Loucy (cell line): ENCODE measurements at regions not wholly inside any gene's neighbourhood (a gene's known extent, or its start where the extent isn't known, plus 50 kb on each side); places are given as distances from the start of the nearest gene placed in this dataset.

ENCODE experiments used
- H2AFZ ChIP-seq: fragments of 200-600 bp; sonication (generic); 2 replicates; pipeline ENCODE4 v1.6.0; 2016; ENCODE audit warnings: antibody characterized with exemption, mild to moderate bottlenecking, low read length, moderate library complexity
- H3F3A ChIP-seq: fragments of 200-600 bp; 2 replicates; pipeline ENCODE4 v1.6.0; 2016; ENCODE audit warnings: antibody characterized with exemption, low read depth, mild to moderate bottlenecking
- H3K27me3 ChIP-seq: fragments of 200-600 bp; sonication (generic); 2 replicates; pipeline ENCODE4 v1.6.1; 2014; ENCODE audit warnings: low read length, mild to moderate bottlenecking; ENCODE audit not compliant: insufficient read depth, poor library complexity, severe bottlenecking
- H3K36me3 ChIP-seq: fragments of 200-600 bp; sonication (generic); 2 replicates; pipeline ENCODE4 v1.6.1; 2016; ENCODE audit warnings: low read length; ENCODE audit not compliant: insufficient read depth
- H3K4me1 ChIP-seq: fragments of 200-600 bp; sonication (generic); 2 replicates; pipeline ENCODE4 v1.5.1; 2014; ENCODE audit warnings: low read length, mild to moderate bottlenecking; ENCODE audit not compliant: insufficient read depth, poor library complexity, severe bottlenecking
- H3K4me2 ChIP-seq: fragments of 200-600 bp; sonication (generic); 2 replicates; pipeline ENCODE4 v1.6.0; 2014; ENCODE audit warnings: antibody characterized with exemption, low read length, low read depth, mild to moderate bottlenecking; ENCODE audit not compliant: poor library complexity, severe bottlenecking
- H3K4me3 ChIP-seq: fragments of 200-600 bp; sonication (generic); 2 replicates; pipeline ENCODE4 v1.5.1; 2014; ENCODE audit warnings: low read length, mild to moderate bottlenecking, mixed read lengths; ENCODE audit not compliant: poor library complexity, severe bottlenecking
- H3K79me2 ChIP-seq: fragments of 200-600 bp; sonication (generic); 2 replicates; pipeline ENCODE4 v1.6.1; 2014; ENCODE audit warnings: low read length; ENCODE audit not compliant: insufficient read depth
- H3K9ac ChIP-seq: fragments of 200-600 bp; sonication (generic); 2 replicates; pipeline ENCODE4 v1.6.0; 2014; ENCODE audit warnings: mild to moderate bottlenecking, low read depth, low read length, moderate library complexity; ENCODE audit not compliant: poor library complexity, severe bottlenecking
- H3K9me2 ChIP-seq: fragments of 200-600 bp; sonication (generic); replicated peaks from 2 replicates; pipeline ENCODE4 v1.6.1; 2016; ENCODE audit warnings: low read depth, low read length, mixed read lengths
- H3K9me3 ChIP-seq: fragments of 200-600 bp; sonication (generic); 2 replicates; pipeline ENCODE4 v1.6.1; 2014; ENCODE audit warnings: mild to moderate bottlenecking, antibody characterized with exemption, low read length, low read depth; ENCODE audit not compliant: insufficient read depth
- H4K20me1 ChIP-seq: fragments of 200-600 bp; sonication (generic); 2 replicates; pipeline ENCODE4 v1.6.0; 2014; ENCODE audit warnings: antibody characterized with exemption, low read length, mild to moderate bottlenecking; ENCODE audit not compliant: insufficient read depth, poor library complexity, severe bottlenecking
- CTCF ChIP-seq: fragments of 200-600 bp; sonication (generic); conservative IDR thresholded peaks from 2 replicates; pipeline ENCODE4 v1.5.1; 2014; ENCODE audit warnings: mild to moderate bottlenecking, antibody characterized with exemption, low read length
- EZH2phosphoT487 ChIP-seq: fragments of 200-600 bp; IDR thresholded peaks from 2 replicates; pipeline ENCODE4 v1.6.1; 2018; ENCODE audit warnings: antibody characterized with exemption, mild to moderate bottlenecking, moderate library complexity, borderline replicate concordance

- Histone ChIP-seq H3K9ac (no peak overlapping the region), H3K79me2 (no peaks in the 10 kb centered on the region), H3K27me3 (no peaks in the 10 kb centered on the region), H3K36me3 (no peaks in the 10 kb centered on the region), H2AFZ (no peak overlapping the region), H3F3A (no peaks in the 10 kb centered on the region), H3K4me1 (no peaks in the 10 kb centered on the region), H4K20me1 (no peaks in the 10 kb centered on the region), H3K9me2 (no peaks in the 10 kb centered on the region), H3K4me3 (no peak overlapping the region), H3K9me3 (no peaks in the 10 kb centered on the region), H3K4me2 (no peak overlapping the region)
- TF ChIP-seq CTCF (no peak), EZH2phosphoT487 (no peak)
Measured at GRCh38 chr2:128794285-128794684, 475.6 kb upstream of the HS6ST1 start.

GRCh38 chr2:128796321-128796720 lies 477.7 kb upstream of the HS6ST1 start:
- Histone ChIP-seq H3K36me3 (no peaks in the 10 kb centered on the region), H3K27me3 (no peaks in the 10 kb centered on the region), H3K9ac (no peak overlapping the region), H3K9me3 (no peaks in the 10 kb centered on the region), H2AFZ (no peak overlapping the region), H4K20me1 (no peaks in the 10 kb centered on the region), H3F3A (no peaks in the 10 kb centered on the region), H3K4me1 (no peaks in the 10 kb centered on the region), H3K79me2 (no peaks in the 10 kb centered on the region), H3K4me3 (no peak overlapping the region), H3K9me2 (no peaks in the 10 kb centered on the region), H3K4me2 (no peak overlapping the region)
- no peak for TF ChIP-seq CTCF
- no peak for TF ChIP-seq EZH2phosphoT487

- TF ChIP-seq EZH2phosphoT487 (no peak), CTCF (no peak)
Measured at GRCh38 chr2:128797092-128797491, 478.4 kb upstream of the HS6ST1 start.

More at GRCh38 chr2:128797092-128797491, 478.4 kb upstream of the HS6ST1 start:
- no peaks in the 10 kb centered on the region for H3K27me3 ChIP-seq
- no peak overlapping the region for H3K4me2 ChIP-seq
- H3K79me2 ChIP-seq, result no peaks in the 10 kb centered on the region
- H3K4me3 ChIP-seq, result no peak overlapping the region
- H4K20me1 ChIP-seq, result no peaks in the 10 kb centered on the region
- H3F3A ChIP-seq, result no peaks in the 10 kb centered on the region
- no peaks in the 10 kb centered on the region for H3K9me2 ChIP-seq
- H3K36me3 ChIP-seq, result no peaks in the 10 kb centered on the region
- no peaks in the 10 kb centered on the region for H3K4me1 ChIP-seq
- H3K9me3 ChIP-seq, result no peaks in the 10 kb centered on the region
- H3K9ac ChIP-seq, result no peak overlapping the region
- no peak overlapping the region for H2AFZ ChIP-seq
